NCI-H2107 treated with DMSO at 0.1 percent for 48 hours (cell line): ENCODE measurements at regions not wholly inside any gene's neighbourhood (a gene's known extent, or its start where the extent isn't known, plus 50 kb on each side); places are given as distances from the start of the nearest gene placed in this dataset.
A peak's percentile ranks its signal among the peaks of the same experiment; 100 is the strongest.

ENCODE experiments used
- DNase-seq: peaks from one replicate; lab custom pipeline; 2025; ENCODE audit not compliant: unreplicated experiment; lab: John Stamatoyannopoulos, UW

DNA sequence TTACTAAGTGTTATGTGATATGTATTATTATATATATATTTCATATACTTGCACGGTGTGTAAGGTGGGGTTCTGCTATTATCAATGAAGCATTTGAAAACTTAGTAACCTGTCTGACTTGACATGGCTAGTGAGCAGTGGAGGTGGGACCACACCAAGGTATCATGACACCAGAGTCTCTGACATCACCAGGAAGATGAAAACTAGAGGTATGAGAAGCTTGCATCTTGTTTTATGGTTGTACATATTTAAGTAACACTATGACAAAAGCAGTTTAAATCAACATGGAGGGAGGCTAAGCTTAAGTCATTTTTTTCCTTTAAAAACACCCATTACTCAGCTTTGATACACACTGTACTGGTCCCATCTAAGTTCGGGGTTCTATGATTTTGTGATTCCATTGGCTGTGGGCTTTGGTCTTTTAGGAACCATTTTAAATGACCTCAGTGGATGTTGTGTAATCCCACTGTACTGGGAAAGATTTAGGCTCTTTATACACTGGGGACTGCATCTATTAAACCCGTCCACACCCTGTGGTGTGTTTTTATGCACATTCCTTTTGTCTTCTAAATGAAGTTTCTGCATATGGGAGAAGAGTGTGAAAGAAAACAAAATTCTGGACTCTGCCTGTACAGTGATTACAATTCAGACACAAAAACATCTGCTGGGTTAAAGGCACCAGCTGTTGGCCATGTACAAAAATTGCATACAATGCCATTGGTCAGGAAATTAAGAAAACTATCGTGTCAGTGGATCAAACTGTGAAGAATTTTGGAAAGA is 570.6 kb downstream of the SPRY1 start:
- no peak for DNase-seq

DNA sequence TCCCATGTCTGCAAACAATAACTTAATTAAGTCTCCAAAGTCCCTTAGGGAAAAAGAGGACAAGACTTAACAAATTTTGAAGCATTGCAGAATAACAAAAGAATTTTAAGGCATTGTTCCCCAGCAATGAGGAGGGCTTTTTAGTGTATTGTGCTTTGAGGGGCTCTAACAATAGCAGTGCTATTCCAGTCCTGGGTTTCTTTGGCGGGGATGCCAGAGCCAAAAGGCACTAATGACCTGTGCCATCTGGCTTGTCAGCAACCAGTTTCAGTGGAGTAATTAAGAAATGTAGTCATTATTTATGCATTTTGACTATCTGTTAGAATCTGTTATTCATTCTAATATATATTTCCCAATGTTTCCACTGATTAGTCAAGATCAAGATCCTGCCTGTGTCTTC is 575.4 kb downstream of the SPRY1 start:
- no peak for DNase-seq

GRCh38 chr4:123974386-123975149 is 578.0 kb downstream of the SPRY1 start:
- no peak for DNase-seq

DNA sequence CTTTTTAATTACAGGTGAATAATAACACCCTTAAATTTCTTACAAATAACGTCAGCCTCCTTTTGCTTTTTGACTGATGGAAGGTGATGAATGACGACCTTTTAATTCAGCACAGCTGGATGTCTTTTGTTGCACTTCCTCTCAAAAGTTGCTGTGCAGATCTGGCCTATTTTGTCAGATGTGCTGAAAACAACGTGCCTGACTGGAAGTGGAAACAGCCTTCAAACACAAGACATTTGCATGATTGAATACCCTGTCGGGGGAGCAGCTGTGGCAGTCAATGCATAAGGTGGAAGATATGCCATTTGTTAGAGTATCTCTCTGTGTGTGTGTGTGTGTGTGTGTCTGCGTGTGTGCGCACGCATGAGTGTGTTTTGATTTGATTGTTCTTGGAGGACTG is 579.7 kb downstream of the SPRY1 start:
- DNase-seq, result peak; percentile 16

DNA sequence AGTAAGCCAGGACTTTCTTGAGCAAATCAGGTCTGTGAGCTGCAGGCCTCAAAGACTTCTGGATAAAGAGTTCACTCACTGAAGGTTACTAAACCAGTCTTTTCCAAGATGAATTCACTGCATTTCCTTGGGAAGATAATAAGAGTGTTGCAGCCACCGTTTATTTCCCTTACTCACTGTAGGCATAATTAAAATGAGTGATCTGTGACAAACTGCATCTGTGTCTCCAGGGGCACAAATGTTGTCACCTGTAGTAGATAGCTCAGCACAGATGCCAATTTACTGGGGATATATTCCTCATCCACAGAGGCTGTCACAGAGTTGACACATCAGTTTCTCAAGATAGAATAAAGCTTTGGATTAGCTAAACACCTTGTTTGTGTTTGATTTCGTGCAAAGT is 580.2 kb downstream of the SPRY1 start:
- no peak for DNase-seq

GRCh38 chr4:123977641-123978081 is 581.1 kb downstream of the SPRY1 start:
- DNase-seq, result no peak

GRCh38 chr4:123978637-123979036 is 582.0 kb downstream of the SPRY1 start:
- DNase-seq, result no peak

- DNase-seq, result no peak
Observed at GRCh38 chr4:123980736-123981300, 584.2 kb downstream of the SPRY1 start.

GRCh38 chr4:123984886-123985285 is 588.3 kb downstream of the SPRY1 start:
- DNase-seq, result no peak

GRCh38 chr4:123986268-123986798 is 589.7 kb downstream of the SPRY1 start:
- DNase-seq, result no peak

DNA sequence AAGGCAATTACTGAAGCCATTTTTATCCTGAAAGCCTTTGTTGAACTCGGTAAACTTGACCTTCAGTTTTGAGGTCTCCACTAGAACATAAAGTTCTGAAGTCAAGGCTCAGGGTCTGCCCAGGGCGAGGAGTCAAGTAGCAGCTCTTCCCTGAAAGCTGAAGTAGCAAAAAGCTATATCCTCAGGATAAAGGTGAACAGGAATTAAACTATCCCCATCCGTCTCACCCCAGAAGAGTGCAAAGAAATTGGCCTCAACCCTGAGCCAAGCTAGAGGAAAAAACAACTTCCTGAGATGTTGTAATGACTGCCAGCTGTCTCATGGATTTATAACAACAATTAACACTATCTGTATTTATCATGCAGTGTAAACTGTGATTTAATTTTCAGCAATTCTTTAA is 590.8 kb downstream of the SPRY1 start:
- DNase-seq, result no peak

DNA sequence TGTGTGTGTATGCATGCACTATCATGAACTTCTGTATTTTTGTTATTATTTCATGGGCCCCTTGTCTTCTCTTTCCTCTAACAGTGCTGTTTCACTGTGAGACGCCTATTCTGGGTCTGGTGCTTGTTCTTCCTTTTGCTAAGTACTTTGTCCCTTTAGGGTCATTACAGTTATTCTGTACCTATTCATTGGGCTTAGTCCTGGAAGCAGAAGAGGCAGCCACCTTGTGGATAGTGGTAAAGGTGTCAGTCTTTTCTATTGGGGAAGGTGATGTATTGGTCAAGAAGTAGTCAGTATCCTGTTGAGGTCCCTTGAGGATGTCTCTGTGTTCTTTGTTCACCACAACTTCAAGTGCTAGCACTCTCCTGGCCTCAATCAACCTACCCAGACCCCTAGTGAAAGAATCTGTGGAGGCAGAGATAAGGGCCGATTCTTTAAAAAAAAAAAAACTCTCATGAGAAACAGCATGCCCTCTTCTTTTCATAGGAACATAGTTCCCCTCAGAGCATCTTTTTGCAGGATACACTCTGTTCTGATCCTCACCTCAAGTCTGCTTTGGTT is 593.8 kb downstream of the SPRY1 start:
- DNase-seq, result no peak

DNA sequence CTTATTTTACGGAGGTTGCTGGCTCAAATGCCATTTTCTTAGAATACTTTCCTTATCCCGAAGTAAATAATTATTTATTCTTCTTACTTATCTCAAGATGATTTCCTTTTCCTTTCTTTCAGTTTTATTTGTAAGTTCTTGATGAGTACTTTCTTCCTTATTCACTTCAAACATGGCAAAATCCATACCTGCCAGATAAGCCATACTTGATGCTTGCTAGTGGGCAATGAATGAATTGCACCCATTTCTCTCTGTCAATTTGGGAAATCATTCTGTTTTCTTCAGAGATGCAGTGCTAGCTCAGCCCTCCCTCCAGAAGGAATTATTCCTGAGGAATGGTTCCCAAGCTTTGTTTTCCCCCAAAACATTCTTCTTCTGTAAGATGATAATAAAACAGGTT is 598.3 kb downstream of the SPRY1 start:
- DNase-seq, result no peak

DNA sequence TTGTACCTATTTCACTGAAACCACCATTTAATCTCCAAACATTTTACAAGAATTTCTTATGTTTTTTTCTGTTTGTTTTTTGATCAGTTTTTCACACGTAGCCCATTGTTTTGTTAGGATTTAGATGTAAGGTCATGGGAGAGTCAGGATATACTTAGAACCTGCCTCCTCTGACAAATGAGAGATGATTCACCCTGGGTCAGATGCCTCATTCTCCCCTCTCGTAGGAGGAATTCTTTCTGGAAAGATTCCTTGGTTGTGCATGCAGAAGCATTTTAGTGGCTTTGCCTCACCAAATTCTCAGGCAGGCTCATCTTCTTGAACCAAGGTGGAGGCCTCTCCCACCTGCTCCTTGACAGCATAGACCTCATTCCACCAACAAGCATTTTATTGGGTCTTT is 599.3 kb downstream of the SPRY1 start:
- DNase-seq, result no peak

DNA sequence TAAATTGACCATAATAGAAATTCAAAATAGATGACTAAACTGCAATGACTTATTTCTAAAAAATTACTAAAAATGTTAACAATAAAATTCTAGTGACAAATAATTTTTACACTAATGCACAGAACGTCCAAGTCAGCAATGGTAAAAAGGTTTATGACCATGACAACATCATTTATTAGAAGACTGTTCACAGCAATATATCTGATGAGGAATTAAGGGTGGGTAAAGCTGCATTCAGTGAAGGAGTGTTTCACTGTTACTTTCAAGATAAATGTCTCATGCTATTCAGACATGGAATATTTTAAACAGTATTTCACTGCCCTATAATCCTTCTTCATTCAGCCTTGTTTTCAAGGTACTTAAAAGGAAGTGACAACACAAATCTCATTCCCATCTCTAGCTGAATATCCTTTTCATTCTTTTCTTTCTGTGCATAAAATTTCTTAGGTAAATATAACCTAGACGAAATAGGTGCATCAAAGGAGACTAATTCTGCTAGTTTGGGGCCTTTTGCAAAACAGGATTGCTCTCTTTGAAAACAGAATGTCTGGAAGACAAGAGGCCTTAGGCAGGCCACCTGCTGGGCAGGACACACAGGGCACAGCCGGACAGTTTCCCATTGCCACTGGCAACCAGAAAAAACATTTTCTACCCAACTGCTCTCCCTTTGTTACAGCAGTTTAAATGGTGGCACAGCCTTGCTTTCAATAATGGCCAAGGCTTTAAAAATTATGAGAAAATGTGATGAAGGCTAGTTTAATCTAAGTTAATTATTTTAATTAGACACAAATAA is 600.3 kb downstream of the SPRY1 start:
- no peak for DNase-seq

- DNase-seq, result no peak
Observed at GRCh38 chr4:123997776-123998449, 601.3 kb downstream of the SPRY1 start.

DNA sequence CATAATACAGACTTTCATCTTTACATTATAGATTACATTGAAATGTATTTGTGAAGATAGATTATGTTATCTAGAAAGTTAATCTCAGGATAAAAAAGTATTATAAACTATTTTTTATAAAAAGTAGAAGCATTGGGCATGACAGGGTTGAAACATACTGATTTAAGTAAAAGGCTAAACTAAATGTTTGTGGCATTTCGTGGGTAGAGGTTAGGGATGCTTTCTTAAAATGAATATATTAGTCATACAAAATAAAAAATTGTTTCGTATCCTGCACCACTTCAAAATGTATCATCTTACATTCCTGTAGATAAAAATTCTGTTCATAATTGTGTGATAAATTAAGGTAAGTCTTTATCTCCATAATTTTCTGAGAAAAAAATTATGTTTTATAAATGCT is 603.6 kb downstream of the SPRY1 start:
- no peak for DNase-seq

DNA sequence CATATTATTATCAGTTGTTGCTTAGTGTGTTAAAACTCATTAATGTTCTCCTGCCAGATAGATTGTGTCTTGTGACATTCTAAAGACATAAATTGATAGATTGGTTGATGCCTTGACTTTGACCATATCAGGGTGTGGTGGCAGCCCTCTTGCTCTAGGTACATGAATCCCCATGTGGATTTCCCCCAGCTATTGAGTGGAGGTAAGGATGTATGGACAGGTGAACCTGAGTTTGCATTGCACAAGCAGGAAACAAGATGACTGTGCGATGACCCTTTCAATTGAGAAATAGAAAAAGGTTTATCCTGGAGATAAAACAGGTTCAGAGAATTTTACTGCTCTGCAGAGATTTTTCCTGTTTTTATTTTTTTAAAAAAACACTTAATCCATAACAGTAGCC is 619.2 kb downstream of the SPRY1 start:
- DNase-seq, result no peak

GRCh38 chr4:124017185-124017785 is 620.7 kb downstream of the SPRY1 start:
- no peak for DNase-seq
